Epithelial cell of prostate (primary cell): ENCODE measurements at regions not wholly inside any gene's neighbourhood (a gene's known extent, or its start where the extent isn't known, plus 50 kb on each side); places are given as distances from the start of the nearest gene placed in this dataset.
"Not testable (repeated sequence)": the region's sequence is repeated elsewhere in the genome, so short reads cannot be mapped to it uniquely, and the experiment has no call there.

Experiments
- DNase-seq: peaks from one replicate; pipeline ENCODE4 v3.0.0-alpha.2; 2011; ENCODE audit warnings: low read depth, low spot score
- H3K27ac ChIP-seq: fragments of 450-650 bp; 2 replicates; pipeline ENCODE4 v1.5.1; 2017; ENCODE audit warnings: mild to moderate bottlenecking

GRCh38 chr10:77740396-77740795, 102.8 kb upstream of the KCNMA1 start:
- DNase-seq, H3K27ac ChIP-seq: not testable (repeated sequence)

GRCh38 chr10:77738496-77739158, 101.0 kb upstream of the KCNMA1 start:
- DNase-seq: no peak
- H3K27ac ChIP-seq: peak overlapping the region; percentile 94

- H3K27ac ChIP-seq: peak overlapping the region; percentile 94
- peak; percentile 95 for DNase-seq
Observed at GRCh38 chr10:77737608-77738007, 100.0 kb upstream of the KCNMA1 start.

GRCh38 chr10:77735136-77735535, 97.5 kb upstream of the KCNMA1 start:
- not testable (repeated sequence) for DNase-seq, H3K27ac ChIP-seq

- no peak for DNase-seq
- H3K27ac ChIP-seq: no peak overlapping the region
Observed at GRCh38 chr10:77732213-77733003, 94.8 kb upstream of the KCNMA1 start.

- no peak overlapping the region for H3K27ac ChIP-seq
- DNase-seq: no peak
Observed at GRCh38 chr10:77727481-77727880, 89.9 kb upstream of the KCNMA1 start.

GRCh38 chr10:77726732-77727131, 89.1 kb upstream of the KCNMA1 start:
- no peak overlapping the region for H3K27ac ChIP-seq
- no peak for DNase-seq

- DNase-seq: no peak
- H3K27ac ChIP-seq: no peak overlapping the region
Observed at GRCh38 chr10:77726301-77726700, 88.7 kb upstream of the KCNMA1 start.

GRCh38 chr10:77724820-77725219, 87.2 kb upstream of the KCNMA1 start:
- no peak overlapping the region for H3K27ac ChIP-seq
- no peak for DNase-seq

GRCh38 chr10:77723376-77723775, 85.8 kb upstream of the KCNMA1 start:
- no peak overlapping the region for H3K27ac ChIP-seq
- no peak for DNase-seq

- DNase-seq, H3K27ac ChIP-seq: not testable (repeated sequence)
Observed at GRCh38 chr10:77722956-77723355, 85.3 kb upstream of the KCNMA1 start.

GRCh38 chr10:77721815-77722214, 84.2 kb upstream of the KCNMA1 start:
- DNase-seq: no peak
- H3K27ac ChIP-seq: no peak overlapping the region

GRCh38 chr10:77718957-77719356, 81.3 kb upstream of the KCNMA1 start:
- H3K27ac ChIP-seq: no peak overlapping the region
- no peak for DNase-seq

- DNase-seq, H3K27ac ChIP-seq: not testable (repeated sequence)
Observed at GRCh38 chr10:77718312-77718711, 80.7 kb upstream of the KCNMA1 start.

GRCh38 chr10:77717336-77717735, 79.7 kb upstream of the KCNMA1 start:
- no peak overlapping the region for H3K27ac ChIP-seq

GRCh38 chr10:77716458-77717317, 79.1 kb upstream of the KCNMA1 start:
- no peak overlapping the region for H3K27ac ChIP-seq
- no peak for DNase-seq

More at GRCh38 chr10:77717336-77717735, 79.7 kb upstream of the KCNMA1 start:
- DNase-seq: no peak

- H3K27ac ChIP-seq: no peak overlapping the region
- no peak for DNase-seq
Observed at GRCh38 chr10:77715536-77715935, 77.9 kb upstream of the KCNMA1 start.

GRCh38 chr10:77715088-77715487, 77.5 kb upstream of the KCNMA1 start:
- no peak for DNase-seq

GRCh38 chr10:77713521-77714280, 76.1 kb upstream of the KCNMA1 start:
- DNase-seq: no peak
- no peak overlapping the region for H3K27ac ChIP-seq

More at GRCh38 chr10:77715088-77715487, 77.5 kb upstream of the KCNMA1 start:
- no peak overlapping the region for H3K27ac ChIP-seq

- no peak for DNase-seq
- no peak overlapping the region for H3K27ac ChIP-seq
Observed at GRCh38 chr10:77712207-77712606, 74.6 kb upstream of the KCNMA1 start.
